LNCaP clone FGC (cell line): ENCODE measurements at regions not wholly inside any gene's neighbourhood (a gene's known extent, or its start where the extent isn't known, plus 50 kb on each side); places are given as distances from the start of the nearest gene placed in this dataset.

ENCODE experiments used
- DNase-seq: peaks from one replicate; pipeline ENCODE4 v3.0.0-alpha.2; 2011; ENCODE audit warnings: low read depth
- H3K4me3 ChIP-seq: 2 replicates; pipeline ENCODE4 v1.5.1; 2011; ENCODE audit warnings: mild to moderate bottlenecking, low read depth, low read length, control low read depth
- CTCF ChIP-seq: IDR thresholded peaks from 2 replicates; pipeline ENCODE4 v1.5.1; 2012; ENCODE audit warnings: mild to moderate bottlenecking; ENCODE audit not compliant: control insufficient read depth, insufficient read depth; ENCODE audit errors: extremely low read depth

DNA sequence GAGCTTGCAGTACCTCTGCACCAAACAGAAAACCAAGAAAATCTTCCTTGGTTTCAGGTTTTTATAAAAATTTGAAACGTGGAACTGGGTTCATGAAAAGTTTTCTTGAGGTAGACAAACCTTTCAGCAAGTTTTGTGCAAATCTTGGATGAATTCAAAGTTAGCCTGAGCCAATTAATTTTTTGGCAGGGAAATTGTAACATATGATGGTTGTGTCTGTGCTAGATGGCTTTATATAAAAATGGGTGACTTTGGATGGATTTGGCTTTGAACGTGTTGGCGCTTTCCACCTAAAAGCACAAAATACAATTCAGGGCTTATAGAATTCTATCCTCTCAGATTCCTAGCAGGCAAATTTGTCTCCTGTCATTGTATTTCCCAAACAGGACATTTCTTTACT lies 524.4 kb downstream of the CAAP1 start:
- no peak for DNase-seq
- TF ChIP-seq CTCF = no peak
- no peak overlapping the region for H3K4me3 ChIP-seq

- H3K4me3 ChIP-seq = no peak overlapping the region
- no peak for DNase-seq
These were observed 531.6 kb downstream of the CAAP1 start for GRCh38 chr9:26361010-26361409.

DNA sequence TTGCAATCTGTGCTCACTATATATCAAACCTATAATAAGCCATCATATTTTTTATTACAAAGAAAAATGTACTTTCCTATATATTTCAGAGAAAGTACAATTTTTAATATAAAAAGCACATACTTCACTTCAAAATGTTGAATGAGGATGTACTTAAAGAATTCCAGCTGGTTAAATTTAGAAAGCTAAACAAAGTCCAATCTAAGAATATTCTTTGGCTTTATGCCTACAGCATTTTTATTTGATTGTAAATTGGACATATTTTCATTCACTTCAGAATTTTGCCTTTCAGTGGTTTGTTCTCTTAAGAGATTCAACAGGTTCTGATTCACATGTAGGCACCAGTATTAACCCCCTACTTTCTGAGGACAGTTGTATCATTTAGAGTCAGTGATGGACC lies 533.8 kb downstream of the CAAP1 start:
- no peak for TF ChIP-seq CTCF
- H3K4me3 ChIP-seq = no peak overlapping the region
- DNase-seq = no peak

More at GRCh38 chr9:26361010-26361409, 531.6 kb downstream of the CAAP1 start:
- no peak for TF ChIP-seq CTCF

DNA sequence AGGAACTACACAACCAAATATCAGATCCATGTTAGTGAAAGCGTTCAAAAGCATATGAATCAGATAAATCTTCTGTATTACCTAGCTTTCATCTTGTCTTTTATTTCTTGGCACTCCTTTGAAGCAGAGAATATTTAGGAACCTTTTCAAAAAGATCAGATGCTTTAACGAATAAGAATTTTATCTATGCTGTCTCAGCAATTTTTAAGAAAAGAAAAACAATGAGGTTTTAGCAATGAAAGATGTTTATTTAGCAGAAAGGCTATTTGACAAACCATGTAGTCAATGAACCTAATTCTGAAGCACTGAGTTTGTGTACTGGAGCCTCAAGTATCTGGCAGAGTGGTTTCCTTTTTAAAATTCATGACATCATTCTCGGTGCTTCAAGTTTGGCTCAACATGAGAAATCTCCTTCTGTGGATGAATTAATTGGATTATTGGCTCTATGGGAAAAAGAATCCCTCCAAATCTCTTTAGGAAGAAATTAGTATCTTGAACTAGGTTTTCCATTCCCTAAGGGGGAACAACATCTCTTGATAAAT lies 534.7 kb downstream of the CAAP1 start:
- no peak overlapping the region for H3K4me3 ChIP-seq
- no peak for TF ChIP-seq CTCF
- DNase-seq = no peak

- H3K4me3 ChIP-seq = no peak overlapping the region
- no peak for DNase-seq
- TF ChIP-seq CTCF = no peak
These were observed 536.1 kb downstream of the CAAP1 start for GRCh38 chr9:26356491-26356890.

DNA sequence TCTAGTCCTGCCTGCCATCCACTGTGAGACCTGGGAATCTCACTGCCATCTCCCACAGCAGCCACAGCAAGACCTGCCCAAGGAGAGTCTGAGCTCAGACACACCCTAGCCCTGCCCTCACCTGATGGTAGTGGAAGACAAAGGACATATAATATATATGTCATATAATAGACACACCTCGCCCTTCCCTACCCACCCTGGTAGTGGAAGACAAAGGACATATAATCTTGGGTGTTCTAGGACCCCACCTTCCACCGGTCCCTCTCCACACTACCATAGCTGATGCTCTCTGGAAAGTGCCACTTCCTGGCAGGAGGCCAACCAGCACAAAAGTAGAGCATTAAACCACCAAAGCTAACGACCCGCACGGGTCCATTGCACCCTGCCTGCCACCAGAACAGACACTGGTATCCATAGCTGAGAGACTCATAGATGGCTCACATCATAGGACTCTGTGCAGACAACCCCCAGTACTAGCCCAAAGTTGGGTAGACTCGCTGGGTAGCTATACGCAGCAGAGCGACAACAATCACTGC lies 545.6 kb downstream of the CAAP1 start:
- no peak overlapping the region for H3K4me3 ChIP-seq
- no peak for DNase-seq
- TF ChIP-seq CTCF = no peak

GRCh38 chr9:26341545-26341944 lies 551.1 kb downstream of the CAAP1 start:
- TF ChIP-seq CTCF = no peak
- H3K4me3 ChIP-seq = no peak overlapping the region

More at GRCh38 chr9:26341545-26341944, 551.1 kb downstream of the CAAP1 start:
- no peak for DNase-seq
